OCI-LY7 (cell line): ENCODE measurements at regions not wholly inside any gene's neighbourhood (a gene's known extent, or its start where the extent isn't known, plus 50 kb on each side); places are given as distances from the start of the nearest gene placed in this dataset.

Experiments
- EZH2phosphoT487 ChIP-seq: fragments of 200-600 bp; sonication (generic); IDR thresholded peaks from 2 replicates; pipeline ENCODE4 v1.6.1; 2018; ENCODE audit warnings: low read depth, borderline replicate concordance, mild to moderate bottlenecking, mixed run types, antibody characterized with exemption, low read length, moderate library complexity, mixed read lengths
- TF ChIP-seq, protein P1 (sequence below): fragments of 200-600 bp; sonication (generic); conservative IDR thresholded peaks from 2 replicates; pipeline ENCODE4 v1.5.1; 2014; ENCODE audit warnings: mild to moderate bottlenecking, antibody characterized with exemption, low read length, moderate library complexity, mixed read lengths

DNA sequence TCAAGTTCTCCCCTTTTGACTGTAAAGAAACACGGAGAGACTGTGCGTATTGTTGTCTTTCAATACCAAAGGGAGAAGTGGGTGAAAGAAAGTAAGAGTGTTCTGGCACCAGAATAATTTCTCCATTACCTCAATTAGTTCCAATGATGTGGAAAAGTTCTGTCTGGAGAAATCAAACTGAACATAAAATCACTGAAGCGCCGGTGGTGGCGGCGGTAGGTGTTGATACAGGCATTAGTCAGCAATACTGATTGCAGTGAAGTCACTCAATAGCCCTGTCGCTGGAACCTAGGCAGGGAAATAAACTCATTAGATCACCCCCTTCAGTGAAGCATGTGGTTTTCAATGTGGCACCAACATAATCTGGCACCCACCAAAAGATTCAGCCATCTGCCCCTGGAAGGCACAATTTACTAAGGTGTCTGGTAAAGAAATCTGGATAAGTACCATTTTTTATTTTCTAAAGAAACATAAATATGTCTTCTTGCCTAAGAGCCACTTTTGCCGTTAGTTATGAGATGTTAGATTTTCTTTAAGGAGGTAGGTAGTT lies 274.2 kb upstream of the SOX9 start:
- TF ChIP-seq, protein P1, sequence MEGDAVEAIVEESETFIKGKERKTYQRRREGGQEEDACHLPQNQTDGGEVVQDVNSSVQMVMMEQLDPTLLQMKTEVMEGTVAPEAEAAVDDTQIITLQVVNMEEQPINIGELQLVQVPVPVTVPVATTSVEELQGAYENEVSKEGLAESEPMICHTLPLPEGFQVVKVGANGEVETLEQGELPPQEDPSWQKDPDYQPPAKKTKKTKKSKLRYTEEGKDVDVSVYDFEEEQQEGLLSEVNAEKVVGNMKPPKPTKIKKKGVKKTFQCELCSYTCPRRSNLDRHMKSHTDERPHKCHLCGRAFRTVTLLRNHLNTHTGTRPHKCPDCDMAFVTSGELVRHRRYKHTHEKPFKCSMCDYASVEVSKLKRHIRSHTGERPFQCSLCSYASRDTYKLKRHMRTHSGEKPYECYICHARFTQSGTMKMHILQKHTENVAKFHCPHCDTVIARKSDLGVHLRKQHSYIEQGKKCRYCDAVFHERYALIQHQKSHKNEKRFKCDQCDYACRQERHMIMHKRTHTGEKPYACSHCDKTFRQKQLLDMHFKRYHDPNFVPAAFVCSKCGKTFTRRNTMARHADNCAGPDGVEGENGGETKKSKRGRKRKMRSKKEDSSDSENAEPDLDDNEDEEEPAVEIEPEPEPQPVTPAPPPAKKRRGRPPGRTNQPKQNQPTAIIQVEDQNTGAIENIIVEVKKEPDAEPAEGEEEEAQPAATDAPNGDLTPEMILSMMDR: no peak
- TF ChIP-seq EZH2phosphoT487: no peak
